NB4 (cell line): ENCODE measurements at regions not wholly inside any gene's neighbourhood (a gene's known extent, or its start where the extent isn't known, plus 50 kb on each side); places are given as distances from the start of the nearest gene placed in this dataset.

ENCODE experiments used
- CTCF ChIP-seq: IDR thresholded peaks from one replicate; pipeline ENCODE4 v1.5.1; 2012; ENCODE audit warnings: low read depth, low read length
- MAX ChIP-seq: IDR thresholded peaks from 2 replicates; pipeline ENCODE4 v1.6.1; 2011; ENCODE audit warnings: low read depth, low read length
- POLR2A ChIP-seq: IDR thresholded peaks from 2 replicates; pipeline ENCODE4 v1.6.1; 2011; ENCODE audit warnings: mild to moderate bottlenecking; ENCODE audit not compliant: insufficient read length; ENCODE audit errors: extremely low read depth

GRCh38 chr6:142570221-142570671 lies 268.4 kb downstream of the ADGRG6 start:
- TF ChIP-seq CTCF (no peak), POLR2A (no peak), MAX (no peak)
